ENCODE measurements at regions not wholly inside any gene's neighbourhood (a gene's known extent, or its start where the extent isn't known, plus 50 kb on each side); places are given as distances from the start of the nearest gene placed in this dataset.

DNA sequence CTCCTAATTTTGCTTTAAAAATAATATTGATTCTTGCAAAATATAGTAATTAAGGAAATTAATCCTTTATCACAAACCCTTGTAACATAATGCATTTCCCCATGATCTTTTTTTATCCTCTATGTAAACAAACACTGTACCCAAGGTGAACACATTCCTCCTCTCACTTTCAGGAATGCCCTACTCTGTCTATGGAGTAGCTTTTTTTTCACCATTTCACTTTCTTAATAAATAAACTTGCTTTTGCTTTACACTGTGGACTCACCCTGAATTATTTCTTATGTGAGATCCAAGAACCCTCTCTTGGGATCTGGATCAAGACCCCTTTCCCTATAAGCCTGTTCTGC, 90.5 kb upstream of the LRRN1 start:
- Histone ChIP-seq H3K36me3 (ENCODE audit: control insufficient read depth in 2 of 4, insufficient read depth in 4 of 4, low read length in 3 of 4) (no peaks in the 10 kb centered on the region), H2BK15ac (ENCODE audit: low read length) (no peak overlapping the region), H2BK120ac (replicated peaks; ENCODE audit: low read depth, low read length) (no peak overlapping the region), H4K5ac (ENCODE audit: insufficient read length, low read depth, low read length) (no peak overlapping the region), H3K4ac (replicated peaks; ENCODE audit: insufficient read length, low read depth, low read length) (no peak overlapping the region), H2BK20ac (ENCODE audit: low read length) (no peak overlapping the region), H2AFZ (ENCODE audit: low read length) (peak overlapping the region; percentile 78; the same call in 1 of the 2 replicates), H3K4me1 (replicated peaks in 1 of 4; ENCODE audit: control insufficient read depth in 3 of 4, insufficient read depth in 4 of 4, low read length in 3 of 4) (peaks cover 4 to 19% (median 8%) of the 10 kb centered on the region in 4 experiments; a peak in 4 of 7 replicates), H4K91ac (replicated peaks; ENCODE audit: insufficient read length, low read length) (no peak overlapping the region), H3K79me2 (ENCODE audit: control insufficient read depth in 1 of 2, insufficient read depth in 2 of 2, low read length in 2 of 2) (no peaks in the 10 kb centered on the region), H3K14ac (ENCODE audit: insufficient read length) (no peak overlapping the region), H3K27ac (ENCODE audit: low read depth, low read length) (no peak overlapping the region), H3K27me3 (replicated peaks in 1 of 4; ENCODE audit: control insufficient read depth in 3 of 4, extremely low read depth in 1 of 4, insufficient read depth in 3 of 4, low read length in 3 of 4) (no peaks in the 10 kb centered on the region), H3K4me2 (ENCODE audit: insufficient read depth in 1 of 2, low read depth in 2 of 2, low read length in 2 of 2) (peak overlapping the region; percentile 23 to 45; a peak in 1 of 4 replicates), H3K23me2 (ENCODE audit: low read depth, low read length) (no peaks in the 10 kb centered on the region), H3K56ac (replicated peaks; ENCODE audit: insufficient read length, low read depth, low read length) (no peak overlapping the region), H3K4me3 (ENCODE audit: extremely low read depth in 1 of 4, insufficient read depth in 2 of 4, low read depth in 3 of 4, low read length in 4 of 4) (no peak overlapping the region; a peak in 1 of 8 replicates), H4K20me1 (replicated peaks in 1 of 2; ENCODE audit: control insufficient read depth in 1 of 2, insufficient read depth in 2 of 2, low read length in 2 of 2) (no peaks in the 10 kb centered on the region), H3K79me1 (ENCODE audit: low read depth, low read length) (no peaks in the 10 kb centered on the region), H3K9me3 (ENCODE audit: insufficient read depth in 2 of 2, low read depth in 1 of 2, low read length in 1 of 2) (no peaks in the 10 kb centered on the region), H4K8ac (ENCODE audit: extremely low read depth, insufficient read depth, low read length) (no peak overlapping the region), H3K23ac (ENCODE audit: insufficient read length) (no peak overlapping the region), H2AK5ac (ENCODE audit: low read depth, low read length) (no peak overlapping the region), H2BK12ac (ENCODE audit: low read depth, low read length) (peak overlapping the region; percentile 86; the same call in 1 of the 2 replicates), H2BK5ac (ENCODE audit: low read depth, low read length) (no peak overlapping the region), H3K18ac (ENCODE audit: extremely low read depth, low read length) (no peak overlapping the region), H3K9ac (replicated peaks in 1 of 4; ENCODE audit: extremely low read depth in 1 of 4, low read depth in 3 of 4, low read length in 3 of 4) (no peak overlapping the region)
- no peak for TF ChIP-seq NRF1 (IDR thresholded peaks at IDR 0.05; ENCODE audit: low read depth, low read length)
- no peak for TF ChIP-seq JUND (IDR thresholded peaks at IDR 0.05; ENCODE audit: low read length)
- TF ChIP-seq TBP (IDR thresholded peaks at IDR 0.05; ENCODE audit: low read depth, low read length): no peak
- TF ChIP-seq MAFK (IDR thresholded peaks at IDR 0.05; ENCODE audit: low read depth, low read length): no peak
- no peak for TF ChIP-seq RBBP5 (IDR thresholded peaks at IDR 0.05; ENCODE audit: borderline replicate concordance, low read depth, low read length)
- no peak for TF ChIP-seq CBX5 (IDR thresholded peaks at IDR 0.05; ENCODE audit: low read depth, low read length)
- TF ChIP-seq BACH1 (IDR thresholded peaks at IDR 0.05; ENCODE audit: low read length): no peak
- POLR2A ChIA-PET (ENCODE audit: partially characterized antibody): interaction anchor here (3.8 to 5.7 kb wide), 2 partner anchors 10 to 93 kb away, joined by 12 to 49 read pairs; partner anchors contain the start of gene LRRN1
- DNase-seq (ENCODE audit: low read depth in 1 of 2, low spot score in 2 of 2) (no peak), FAIRE-seq (no peak)
- CTCF ChIA-PET (ENCODE audit: partially characterized antibody): interaction anchor here (0.6 to 0.8 kb wide), 2 partner anchors 91 to 561 kb away, joined by 3 read pairs; no protein-coding TSS in a partner anchor

All from H1 (cell line).